Gastroesophageal sphincter (tissue), 4 donors: ENCODE measurements at regions not wholly inside any gene's neighbourhood (a gene's known extent, or its start where the extent isn't known, plus 50 kb on each side); places are given as distances from the start of the nearest gene placed in this dataset.
A peak's percentile ranks its signal among the peaks of the same experiment; 100 is the strongest.

Experiments used
- ATAC-seq: fragments of 150-250 bp; one replicate; pipeline ENCODE4 v1.9.1; 2016; ENCODE audit warnings: mild to moderate bottlenecking, moderate library complexity
- H3K27ac ChIP-seq, 4 donors: fragments of 200-600 bp; sonication (generic) in 3 of 4; 1 replicate in 3 of 4; 2 replicates in 1 of 4; pipeline ENCODE4 v1.5.1; 2016 to 2019
- H3K27me3 ChIP-seq: fragments of 200-600 bp; sonication (generic); one replicate; pipeline ENCODE4 v1.5.1; 2019
- H3K36me3 ChIP-seq, 2 donors: fragments of 200-600 bp; sonication (generic); one replicate each; pipeline ENCODE4 v1.5.1; 2019; ENCODE audit warnings: control low read depth in 1 of 2
- H3K4me1 ChIP-seq, 3 donors: fragments of 200-600 bp; sonication (generic); 1 replicate in 2 of 3; 2 replicates in 1 of 3; pipeline ENCODE4 v1.5.1; 2016 to 2019; ENCODE audit warnings: control low read depth in 2 of 3
- H3K4me3 ChIP-seq, 2 donors: fragments of 200-600 bp; sonication (generic); one replicate each; pipeline ENCODE4 v1.5.1; 2019; ENCODE audit warnings: mild to moderate bottlenecking in 1 of 2, moderate library complexity in 1 of 2
- H3K9me3 ChIP-seq, 3 donors: fragments of 200-600 bp; sonication (generic); one replicate each; pipeline ENCODE4 v1.5.1; 2017 to 2019; ENCODE audit warnings: control low read depth in 2 of 3
- CTCF ChIP-seq, 4 experiments: fragments of 200-600 bp in 2 of 4; fragments of 450-650 bp in 2 of 4; sonication (generic) in 1 of 4; IDR thresholded peaks; one replicate each; pipeline ENCODE4 v1.5.1; 2017 to 2019; ENCODE audit warnings: antibody characterized with exemption in 4 of 4, mild to moderate bottlenecking in 2 of 4, moderate library complexity in 2 of 4
- EP300 ChIP-seq: sonication (generic); formaldehyde crosslinking; IDR thresholded peaks from one replicate; pipeline ENCODE4 v1.6.1; 2017; ENCODE audit warnings: antibody characterized with exemption, mild to moderate bottlenecking
- POLR2A ChIP-seq, 2 donors: fragments of 450-650 bp; IDR thresholded peaks; one replicate each; pipeline ENCODE4 v1.6.1; 2017; ENCODE audit warnings: antibody characterized with exemption in 2 of 2, mild to moderate bottlenecking in 2 of 2, moderate library complexity in 1 of 2
- POLR2AphosphoS5 ChIP-seq: sonication (generic); formaldehyde crosslinking; IDR thresholded peaks from one replicate; pipeline ENCODE4 v1.6.1; 2017; ENCODE audit warnings: antibody characterized with exemption
- WGBS, 2 donors: methylation state at CpG; one replicate each; pipeline ENCODE4 v1.1.5; 2018; ENCODE audit warnings: low coverage in 1 of 2; 5-methylcytosine and 5-hydroxymethylcytosine counted together

GRCh38 chr1:117284399-117285215, 73.9 kb upstream of the VTCN1 start:
- H3K27me3 ChIP-seq: no peaks in the 10 kb centered on the region
- no peaks in the 10 kb centered on the region for H3K4me1 ChIP-seq
- 78 to 88% methylated on average over 1 to 2 of the region's 3 CpGs for WGBS, 2 donors
- H3K27ac ChIP-seq: no peak overlapping the region
- no peaks in the 10 kb centered on the region for H3K36me3 ChIP-seq
- TF ChIP-seq CTCF (IDR thresholded peaks at IDR 0.05) (peak in 3 of 4 experiments; percentile 12 to 49 (median 29)), EP300 (no peak)
- no peaks in the 10 kb centered on the region for H3K9me3 ChIP-seq
- no peak for ATAC-seq
- H3K4me3 ChIP-seq: no peak overlapping the region

- TF ChIP-seq POLR2AphosphoS5: no peak
- no peak for TF ChIP-seq POLR2A (IDR thresholded peaks at IDR 0.05)
- no peak for TF ChIP-seq CTCF (IDR thresholded peaks at IDR 0.05)
- TF ChIP-seq EP300: no peak
- H3K27me3 ChIP-seq: no peaks in the 10 kb centered on the region
- H3K4me3 ChIP-seq: no peak overlapping the region
- ATAC-seq: no peak
- H3K27ac ChIP-seq: no peak overlapping the region
- peaks cover 0 to 5% (median 0%) of the 10 kb centered on the region in 3 donors for H3K9me3 ChIP-seq
- WGBS, 2 donors: 32 to 60% methylated on average over 5 of the region's 5 CpGs
- H3K4me1 ChIP-seq: no peaks in the 10 kb centered on the region
- H3K36me3 ChIP-seq: no peaks in the 10 kb centered on the region
These were observed 67.8 kb upstream of the VTCN1 start for GRCh38 chr1:117278531-117278930.

GRCh38 chr1:117275055-117275454, 64.3 kb upstream of the VTCN1 start:
- no peaks in the 10 kb centered on the region for H3K27me3 ChIP-seq
- no peak overlapping the region for H3K4me3 ChIP-seq
- ATAC-seq: no peak
- WGBS, 2 donors: 25 to 51% methylated on average over 1 to 2 of the region's 2 CpGs
- H3K9me3 ChIP-seq: peaks cover 0 to 14% (median 0%) of the 10 kb centered on the region in 3 donors
- TF ChIP-seq POLR2A (IDR thresholded peaks at IDR 0.05): no peak
- no peak for TF ChIP-seq POLR2AphosphoS5
- TF ChIP-seq CTCF (IDR thresholded peaks at IDR 0.05): no peak
- TF ChIP-seq EP300: no peak
- H3K36me3 ChIP-seq: no peaks in the 10 kb centered on the region
- H3K27ac ChIP-seq: no peak overlapping the region
- H3K4me1 ChIP-seq: no peaks in the 10 kb centered on the region

GRCh38 chr1:117271959-117272358, 61.2 kb upstream of the VTCN1 start:
- TF ChIP-seq EP300 (no peak), POLR2A (IDR thresholded peaks at IDR 0.05) (no peak), POLR2AphosphoS5 (no peak), CTCF (IDR thresholded peaks at IDR 0.05) (no peak)
- no peak overlapping the region for H3K4me3 ChIP-seq
- H3K36me3 ChIP-seq: no peaks in the 10 kb centered on the region
- WGBS, 2 donors: 87 to 96% methylated on average over 4 of the region's 4 CpGs
- peaks cover 0 to 23% (median 6%) of the 10 kb centered on the region in 3 donors for H3K4me1 ChIP-seq
- H3K9me3 ChIP-seq: peaks cover 0 to 14% (median 0%) of the 10 kb centered on the region in 3 donors
- no peak for ATAC-seq
- H3K27me3 ChIP-seq: no peaks in the 10 kb centered on the region
- no peak overlapping the region for H3K27ac ChIP-seq

- WGBS, 2 donors: 62 to 91% methylated on average over 5 of the region's 5 CpGs
- no peak overlapping the region for H3K4me3 ChIP-seq
- TF ChIP-seq EP300 (no peak), POLR2A (IDR thresholded peaks at IDR 0.05) (no peak), CTCF (IDR thresholded peaks at IDR 0.05) (no peak), POLR2AphosphoS5 (no peak)
- no peaks in the 10 kb centered on the region for H3K27me3 ChIP-seq
- H3K27ac ChIP-seq: no peak overlapping the region
- peaks cover 0 to 14% (median 0%) of the 10 kb centered on the region in 3 donors for H3K9me3 ChIP-seq
- no peaks in the 10 kb centered on the region for H3K36me3 ChIP-seq
- H3K4me1 ChIP-seq: peaks cover 0 to 23% (median 6%) of the 10 kb centered on the region in 3 donors
- no peak for ATAC-seq
These were observed 60.4 kb upstream of the VTCN1 start for GRCh38 chr1:117271129-117271528.
